Fibroblast of lung (primary cell): ENCODE measurements at regions not wholly inside any gene's neighbourhood (a gene's known extent, or its start where the extent isn't known, plus 50 kb on each side); places are given as distances from the start of the nearest gene placed in this dataset.

ENCODE experiments used
- CTCF ChIP-seq, 2 donors: IDR thresholded peaks in 1 of 2; conservative IDR thresholded peaks in 1 of 2; 1 replicate in 1 of 2; 2 replicates in 1 of 2; pipeline ENCODE4 v1.5.1; 2011 to 2012; ENCODE audit warnings: low read length in 2 of 2, control low read depth in 1 of 2, inconsistent platforms in 1 of 2, low read depth in 1 of 2, mild to moderate bottlenecking in 1 of 2
- EZH2 ChIP-seq: IDR thresholded peaks from 2 replicates; pipeline ENCODE4 v1.5.1; 2012; ENCODE audit warnings: low read length, control low read depth, mild to moderate bottlenecking; ENCODE audit errors: missing control alignments

- no peak for TF ChIP-seq CTCF (conservative IDR thresholded peaks at IDR 0.05 in 1 of 2, IDR thresholded peaks at IDR 0.05 in 1 of 2; ENCODE audit: low read depth in 1 of 2, low read length in 2 of 2)
- no peak for TF ChIP-seq EZH2
These were observed 232.6 kb upstream of the CDYL start for GRCh38 chr6:4543596-4543995.
